Neuronal stem cell (in vitro differentiated cells): ENCODE measurements at regions not wholly inside any gene's neighbourhood (a gene's known extent, or its start where the extent isn't known, plus 50 kb on each side); places are given as distances from the start of the nearest gene placed in this dataset.

ENCODE experiments used
- DNase-seq: peaks from one replicate; pipeline ENCODE4 v3.0.0-alpha.2; 2013; ENCODE audit warnings: low spot score
- H2AFZ ChIP-seq: one replicate; pipeline ENCODE4 v1.6.1; 2013; ENCODE audit warnings: mild to moderate bottlenecking, low read length, inconsistent platforms
- H2AK5ac ChIP-seq: 2 replicates; pipeline ENCODE4 v1.6.1; 2013; ENCODE audit warnings: low read depth, mild to moderate bottlenecking, inconsistent platforms, low read length, moderate library complexity, mixed read lengths
- H2BK120ac ChIP-seq: 2 replicates; pipeline ENCODE4 v1.6.1; 2013; ENCODE audit warnings: low read depth, mild to moderate bottlenecking, inconsistent platforms, low read length, moderate library complexity, mixed read lengths
- H2BK12ac ChIP-seq: one replicate; pipeline ENCODE4 v1.6.1; 2013; ENCODE audit warnings: low read length, inconsistent platforms
- H2BK15ac ChIP-seq: 2 replicates; pipeline ENCODE4 v1.6.1; 2013; ENCODE audit warnings: mild to moderate bottlenecking, low read length, inconsistent platforms, mixed read lengths
- H2BK5ac ChIP-seq: one replicate; pipeline ENCODE4 v1.6.1; 2013; ENCODE audit warnings: inconsistent platforms, mild to moderate bottlenecking, low read length, moderate library complexity
- H3K14ac ChIP-seq: one replicate; pipeline ENCODE4 v1.6.1; 2013; ENCODE audit warnings: low read length, inconsistent platforms
- H3K18ac ChIP-seq: 2 replicates; pipeline ENCODE4 v1.6.1; 2013; ENCODE audit warnings: low read length, inconsistent platforms
- H3K23ac ChIP-seq: 2 replicates; pipeline ENCODE4 v1.6.1; 2013; ENCODE audit warnings: low read depth, mild to moderate bottlenecking, mixed read lengths, low read length, inconsistent platforms; ENCODE audit not compliant: poor library complexity
- H3K27ac ChIP-seq: replicated peaks from 3 replicates; pipeline ENCODE4 v1.5.1; 2013; ENCODE audit warnings: low read length, inconsistent platforms
- H3K27me3 ChIP-seq, 3 experiments: 2 replicates each; pipeline ENCODE4 v1.6.1; 2013; ENCODE audit warnings: low read length in 3 of 3, mild to moderate bottlenecking in 2 of 3, inconsistent platforms in 1 of 3, low read depth in 1 of 3, mixed read lengths in 1 of 3, moderate library complexity in 1 of 3; ENCODE audit not compliant: control insufficient read depth in 3 of 3, insufficient read depth in 3 of 3
- H3K36me3 ChIP-seq, 2 donors: replicated peaks in 1 of 2; 2 replicates each; pipeline ENCODE4 v1.6.1; 2013; ENCODE audit warnings: low read length in 2 of 2; ENCODE audit not compliant: control insufficient read depth in 2 of 2, insufficient read depth in 2 of 2
- H3K4ac ChIP-seq: 2 replicates; pipeline ENCODE4 v1.6.1; 2013; ENCODE audit warnings: inconsistent platforms, mild to moderate bottlenecking, low read length, moderate library complexity
- H3K4me1 ChIP-seq, 2 donors: 1 replicate in 1 of 2; 2 replicates in 1 of 2; pipeline ENCODE4 v1.6.1; 2013; ENCODE audit warnings: low read length in 2 of 2, low read depth in 1 of 2; ENCODE audit not compliant: control insufficient read depth in 2 of 2, insufficient read depth in 1 of 2
- H3K4me2 ChIP-seq: one replicate; pipeline ENCODE4 v1.6.1; 2013; ENCODE audit warnings: mild to moderate bottlenecking, low read length, inconsistent platforms; ENCODE audit not compliant: insufficient read depth, poor library complexity, severe bottlenecking
- H3K4me3 ChIP-seq, 2 donors: 2 replicates each; pipeline ENCODE4 v1.5.1; 2013; ENCODE audit warnings: low read length in 2 of 2, mild to moderate bottlenecking in 2 of 2, inconsistent platforms in 1 of 2, moderate library complexity in 1 of 2
- H3K79me1 ChIP-seq: one replicate; pipeline ENCODE4 v1.6.1; 2013; ENCODE audit warnings: low read depth, mild to moderate bottlenecking, inconsistent platforms, low read length, moderate library complexity
- H3K9ac ChIP-seq: one replicate; pipeline ENCODE4 v1.6.1; 2013; ENCODE audit warnings: mild to moderate bottlenecking, low read depth, low read length, inconsistent platforms; ENCODE audit not compliant: poor library complexity
- H3K9me3 ChIP-seq, 2 donors: replicated peaks in 1 of 2; 2 replicates each; pipeline versions ENCODE3 to v1.6.1; 2013; ENCODE audit warnings: low read length in 2 of 2, mild to moderate bottlenecking in 2 of 2, inconsistent platforms in 1 of 2, low read depth in 1 of 2, mixed read lengths in 1 of 2, moderate library complexity in 1 of 2; ENCODE audit not compliant: control insufficient read depth in 2 of 2, insufficient read depth in 1 of 2
- H4K8ac ChIP-seq: one replicate; pipeline ENCODE4 v1.6.1; 2013; ENCODE audit warnings: low read depth, mild to moderate bottlenecking, inconsistent platforms, low read length, moderate library complexity
- H4K91ac ChIP-seq: one replicate; pipeline ENCODE4 v1.6.1; 2013; ENCODE audit warnings: low read length, low read depth, mild to moderate bottlenecking, inconsistent platforms; ENCODE audit not compliant: poor library complexity
- WGBS, 2 donors: extraction: QIAGEN DNeasy Blood & Tissue Kit; methylation state at CpG; one replicate each; pipeline ENCODE4 v1.1.7; 2013; ENCODE audit warnings: missing lambda C conversion rate in 2 of 2, mixed read lengths in 1 of 2; ENCODE audit not compliant: insufficient read length in 2 of 2, insufficient replicate concordance in 1 of 2; ENCODE audit errors: extremely low coverage in 2 of 2; 5-methylcytosine and 5-hydroxymethylcytosine counted together

GRCh38 chr5:164233791-164234190, 728.4 kb downstream of the MAT2B start:
- Histone ChIP-seq H3K4me2 (no peak overlapping the region), H4K8ac (no peak overlapping the region), H3K79me1 (no peaks in the 10 kb centered on the region), H3K4me1 (no peaks in the 10 kb centered on the region), H3K4ac (no peak overlapping the region), H2AK5ac (no peak overlapping the region), H3K9me3 (peaks cover 1 to 2% of the 10 kb centered on the region in 2 donors), H3K4me3 (no peak overlapping the region), H2BK15ac (no peak overlapping the region), H2BK12ac (no peak overlapping the region), H2AFZ (peak overlapping the region; percentile 9), H3K27me3 (no peaks in the 10 kb centered on the region), H3K14ac (no peak overlapping the region), H2BK5ac (no peak overlapping the region), H3K27ac (no peak overlapping the region), H3K23ac (no peak overlapping the region), H3K9ac (no peak overlapping the region), H4K91ac (no peak overlapping the region), H2BK120ac (no peak overlapping the region), H3K18ac (no peak overlapping the region), H3K36me3 (no peaks in the 10 kb centered on the region)
- DNase-seq = no peak
- WGBS, 2 donors = no CpG with 5 or more reads among the region's 2 CpGs

- no peak overlapping the region for H3K4me3 ChIP-seq
- no peak overlapping the region for H3K4ac ChIP-seq
- no peaks in the 10 kb centered on the region for H3K9me3 ChIP-seq
- H3K27ac ChIP-seq = no peak overlapping the region
- H3K36me3 ChIP-seq = no peaks in the 10 kb centered on the region
- no peaks in the 10 kb centered on the region for H3K79me1 ChIP-seq
- no peak overlapping the region for H4K8ac ChIP-seq
- H3K27me3 ChIP-seq = no peaks in the 10 kb centered on the region
- no peak overlapping the region for H3K4me2 ChIP-seq
- H3K18ac ChIP-seq = no peak overlapping the region
- H3K9ac ChIP-seq = no peak overlapping the region
- no peak overlapping the region for H2AK5ac ChIP-seq
- H3K14ac ChIP-seq = no peak overlapping the region
- no peak overlapping the region for H2BK120ac ChIP-seq
- H3K23ac ChIP-seq = no peak overlapping the region
- H2BK5ac ChIP-seq = no peak overlapping the region
- H2BK12ac ChIP-seq = no peak overlapping the region
- H2AFZ ChIP-seq = no peak overlapping the region
- DNase-seq = no peak
- H2BK15ac ChIP-seq = no peak overlapping the region
- no peaks in the 10 kb centered on the region for H3K4me1 ChIP-seq
- H4K91ac ChIP-seq = no peak overlapping the region
Measured at GRCh38 chr5:164234321-164234720, 728.9 kb downstream of the MAT2B start.

GRCh38 chr5:164235300-164235891, 730.0 kb downstream of the MAT2B start:
- H3K4me1 ChIP-seq = no peaks in the 10 kb centered on the region
- H2AK5ac ChIP-seq = no peak overlapping the region
- H3K79me1 ChIP-seq = no peaks in the 10 kb centered on the region
- no peak overlapping the region for H2BK15ac ChIP-seq
- H4K8ac ChIP-seq = no peak overlapping the region
- H4K91ac ChIP-seq = no peak overlapping the region
- DNase-seq = no peak
- no CpG with 5 or more reads among the region's 3 CpGs for WGBS, 2 donors
- peak overlapping the region; percentile 53 for H2AFZ ChIP-seq
- H3K18ac ChIP-seq = no peak overlapping the region
- H3K36me3 ChIP-seq = no peaks in the 10 kb centered on the region
- H2BK12ac ChIP-seq = no peak overlapping the region
- no peak overlapping the region for H3K27ac ChIP-seq
- H3K9ac ChIP-seq = no peak overlapping the region
- no peak overlapping the region for H3K4ac ChIP-seq
- H3K14ac ChIP-seq = no peak overlapping the region
- H2BK5ac ChIP-seq = no peak overlapping the region
- H3K23ac ChIP-seq = no peak overlapping the region
- no peak overlapping the region for H2BK120ac ChIP-seq
- H3K9me3 ChIP-seq = no peaks in the 10 kb centered on the region
- H3K4me2 ChIP-seq = no peak overlapping the region
- H3K27me3 ChIP-seq = no peaks in the 10 kb centered on the region
- H3K4me3 ChIP-seq = no peak overlapping the region

GRCh38 chr5:164237486-164237885, 732.1 kb downstream of the MAT2B start:
- Histone ChIP-seq H3K4ac (no peak overlapping the region), H3K4me2 (no peak overlapping the region), H2BK120ac (no peak overlapping the region), H2BK12ac (no peak overlapping the region), H3K9ac (no peak overlapping the region), H3K79me1 (no peaks in the 10 kb centered on the region), H3K4me3 (no peak overlapping the region), H2AK5ac (no peak overlapping the region), H3K9me3 (no peaks in the 10 kb centered on the region), H4K8ac (no peak overlapping the region), H3K27ac (no peak overlapping the region), H3K23ac (no peak overlapping the region), H2AFZ (no peak overlapping the region), H3K14ac (no peak overlapping the region), H3K4me1 (no peaks in the 10 kb centered on the region), H3K36me3 (no peaks in the 10 kb centered on the region), H3K27me3 (no peaks in the 10 kb centered on the region), H2BK15ac (no peak overlapping the region), H3K18ac (no peak overlapping the region), H2BK5ac (no peak overlapping the region), H4K91ac (no peak overlapping the region)
- DNase-seq = no peak
